Lung (tissue), 11 donors: ENCODE measurements at regions not wholly inside any gene's neighbourhood (a gene's known extent, or its start where the extent isn't known, plus 50 kb on each side); places are given as distances from the start of the nearest gene placed in this dataset.

Experiments used
- ATAC-seq: fragments of 200-7000 bp; cut with Tn5 transposase; one replicate; pipeline ENCODE4 v1.9.1; 2020; ENCODE audit warnings: moderate number of reproducible peaks; ENCODE audit not compliant: insufficient read depth, low FRiP score
- DNase-seq, 3 donors: peaks; one replicate each; pipeline ENCODE4 v3.0.0-alpha.2; 2013 to 2017
- H3K27ac ChIP-seq, 2 donors: one replicate each; pipeline ENCODE4 v1.5.1; 2013; ENCODE audit warnings: mild to moderate bottlenecking in 2 of 2, moderate library complexity in 2 of 2, control low read depth in 1 of 2, inconsistent platforms in 1 of 2, low read depth in 1 of 2, low read length in 1 of 2
- H3K27me3 ChIP-seq, 3 donors: one replicate each; pipeline ENCODE4 v1.5.1; 2013; ENCODE audit warnings: low read length in 2 of 3; ENCODE audit not compliant: control insufficient read depth in 3 of 3, insufficient read depth in 3 of 3
- H3K36me3 ChIP-seq, 4 donors: one replicate each; pipeline ENCODE4 v1.5.1; 2013; ENCODE audit warnings: low read length in 4 of 4, mild to moderate bottlenecking in 1 of 4, moderate library complexity in 1 of 4; ENCODE audit not compliant: control insufficient read depth in 4 of 4, insufficient read depth in 4 of 4
- H3K4me1 ChIP-seq, 5 donors: one replicate each; pipeline ENCODE4 v1.5.1; 2013; ENCODE audit warnings: low read length in 5 of 5, mild to moderate bottlenecking in 2 of 5, moderate library complexity in 1 of 5; ENCODE audit not compliant: control insufficient read depth in 5 of 5, insufficient read depth in 5 of 5
- H3K4me3 ChIP-seq: one replicate; pipeline ENCODE4 v1.5.1; 2013; ENCODE audit warnings: mild to moderate bottlenecking, control low read depth, moderate library complexity
- H3K9ac ChIP-seq, 2 donors: one replicate each; pipeline ENCODE4 v1.5.1; 2013; ENCODE audit warnings: low read length in 2 of 2, control low read depth in 1 of 2; ENCODE audit not compliant: insufficient read depth in 1 of 2
- H3K9me3 ChIP-seq, 4 donors: one replicate each; pipeline ENCODE4 v1.5.1; 2013; ENCODE audit warnings: low read length in 3 of 4, mild to moderate bottlenecking in 1 of 4, moderate library complexity in 1 of 4; ENCODE audit not compliant: control insufficient read depth in 4 of 4, insufficient read depth in 3 of 4
- WGBS, 2 donors: extraction: QIAGEN DNeasy Blood & Tissue Kit; methylation state at CpG; one replicate each; pipeline ENCODE4 v1.1.7; 2013; 5-methylcytosine and 5-hydroxymethylcytosine counted together
- TF ChIP-seq, protein P1 (sequence below): IDR thresholded peaks from 2 replicates; pipeline ENCODE4 v1.5.1; 2012; ENCODE audit warnings: mild to moderate bottlenecking; ENCODE audit errors: control extremely low read depth, extremely low read depth
- donor health status: control.
- donor health status: control.
- donor health status: Bipolar disorder and iron deficiency.
- donor health status: healthy.
- donor health status: DM: yes; HTN: yes; CAD: no.

- H3K27ac ChIP-seq, result no peak overlapping the region
- no peaks in the 10 kb centered on the region for H3K9me3 ChIP-seq
- no peaks in the 10 kb centered on the region for H3K36me3 ChIP-seq
- H3K9ac ChIP-seq, result no peak overlapping the region
- no peak for ATAC-seq
- WGBS, 2 donors, result 60 to 66% methylated on average over 6 of the region's 6 CpGs
- no peaks in the 10 kb centered on the region for H3K4me1 ChIP-seq
- no peak overlapping the region for H3K4me3 ChIP-seq
- TF ChIP-seq, protein P1, sequence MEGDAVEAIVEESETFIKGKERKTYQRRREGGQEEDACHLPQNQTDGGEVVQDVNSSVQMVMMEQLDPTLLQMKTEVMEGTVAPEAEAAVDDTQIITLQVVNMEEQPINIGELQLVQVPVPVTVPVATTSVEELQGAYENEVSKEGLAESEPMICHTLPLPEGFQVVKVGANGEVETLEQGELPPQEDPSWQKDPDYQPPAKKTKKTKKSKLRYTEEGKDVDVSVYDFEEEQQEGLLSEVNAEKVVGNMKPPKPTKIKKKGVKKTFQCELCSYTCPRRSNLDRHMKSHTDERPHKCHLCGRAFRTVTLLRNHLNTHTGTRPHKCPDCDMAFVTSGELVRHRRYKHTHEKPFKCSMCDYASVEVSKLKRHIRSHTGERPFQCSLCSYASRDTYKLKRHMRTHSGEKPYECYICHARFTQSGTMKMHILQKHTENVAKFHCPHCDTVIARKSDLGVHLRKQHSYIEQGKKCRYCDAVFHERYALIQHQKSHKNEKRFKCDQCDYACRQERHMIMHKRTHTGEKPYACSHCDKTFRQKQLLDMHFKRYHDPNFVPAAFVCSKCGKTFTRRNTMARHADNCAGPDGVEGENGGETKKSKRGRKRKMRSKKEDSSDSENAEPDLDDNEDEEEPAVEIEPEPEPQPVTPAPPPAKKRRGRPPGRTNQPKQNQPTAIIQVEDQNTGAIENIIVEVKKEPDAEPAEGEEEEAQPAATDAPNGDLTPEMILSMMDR, result no peak
- H3K27me3 ChIP-seq, result peaks cover 0 to 2% (median 0%) of the 10 kb centered on the region in 3 donors
- DNase-seq, result peak; percentile 22 to 41 (median 35)
These were observed 81.0 kb upstream of the PRSS58 start for GRCh38 chr7:142338633-142339501.

DNA sequence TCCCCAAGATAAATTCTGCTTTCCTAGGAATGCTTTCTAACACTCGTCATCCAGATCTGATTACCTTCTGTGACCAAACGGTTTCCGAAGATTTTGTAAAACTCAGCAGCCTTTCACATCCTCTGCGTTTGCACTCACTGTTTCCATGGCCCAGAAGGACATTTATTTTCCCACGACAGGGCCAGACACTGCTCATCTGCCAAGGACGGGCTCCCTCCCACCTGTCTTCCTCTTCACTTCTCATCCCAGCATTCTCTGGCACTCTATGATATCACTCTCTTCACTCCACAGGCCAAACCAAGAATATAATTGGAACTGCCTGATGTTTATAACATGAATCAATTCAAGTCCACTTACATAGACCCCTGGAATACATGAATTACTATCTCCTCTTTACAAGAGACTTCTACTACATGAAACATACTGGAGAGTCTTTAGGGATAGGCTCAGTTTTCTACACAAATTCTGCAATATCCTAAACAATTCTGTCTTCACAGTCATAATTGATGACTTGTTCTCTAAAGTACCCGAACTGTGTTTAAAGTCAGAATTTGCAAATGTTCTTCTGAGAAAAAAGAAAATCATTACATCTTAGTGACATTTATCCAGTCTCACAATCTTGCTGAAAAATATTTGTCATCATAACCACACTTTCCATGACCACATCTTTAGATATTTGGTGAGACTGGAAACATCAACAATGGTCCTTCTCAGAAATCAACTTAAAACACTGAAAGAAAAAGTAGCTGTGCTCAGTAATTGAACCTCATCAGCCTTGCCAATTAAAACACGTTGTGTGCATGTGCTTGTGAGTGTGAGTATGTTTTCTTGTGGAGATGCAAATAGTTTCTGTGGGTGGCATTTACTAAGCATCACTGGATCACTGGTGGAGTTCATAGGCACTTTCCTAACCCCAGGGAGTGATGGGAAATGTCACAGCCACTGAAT is 79.5 kb upstream of the PRSS58 start:
- no peaks in the 10 kb centered on the region for H3K4me1 ChIP-seq
- no peak for DNase-seq
- H3K36me3 ChIP-seq, result no peaks in the 10 kb centered on the region
- H3K27me3 ChIP-seq, result peaks cover 0 to 2% (median 0%) of the 10 kb centered on the region in 3 donors
- no peaks in the 10 kb centered on the region for H3K9me3 ChIP-seq
- H3K27ac ChIP-seq, result no peak overlapping the region
- no peak overlapping the region for H3K9ac ChIP-seq
- WGBS, 2 donors, result 67 to 78% methylated on average over 8 of the region's 8 CpGs
- H3K4me3 ChIP-seq, result no peak overlapping the region
- TF ChIP-seq, protein P1, result no peak
- no peak for ATAC-seq

- H3K27ac ChIP-seq, result no peak overlapping the region
- 94 to 95% methylated on average over 1 of the region's 1 CpG for WGBS, 2 donors
- no peak for DNase-seq
- TF ChIP-seq, protein P1, result no peak
- no peak overlapping the region for H3K4me3 ChIP-seq
- ATAC-seq, result no peak
- H3K9ac ChIP-seq, result no peak overlapping the region
- H3K27me3 ChIP-seq, result peaks cover 0 to 2% (median 0%) of the 10 kb centered on the region in 3 donors
- H3K9me3 ChIP-seq, result no peaks in the 10 kb centered on the region
- H3K4me1 ChIP-seq, result no peaks in the 10 kb centered on the region
- H3K36me3 ChIP-seq, result no peaks in the 10 kb centered on the region
These were observed 76.9 kb upstream of the PRSS58 start for GRCh38 chr7:142334806-142335205.
